HFFc6 (cell line): ENCODE measurements at regions not wholly inside any gene's neighbourhood (a gene's known extent, or its start where the extent isn't known, plus 50 kb on each side); places are given as distances from the start of the nearest gene placed in this dataset.

Source experiments
- DNase-seq: peaks from one replicate; pipeline ENCODE4 v3.0.0-alpha.2; 2018
- H3K27ac Mint-ChIP-seq: 2 replicates; pipeline ENCODE4 v1.8.0; 2020; ENCODE audit warnings: mild to moderate bottlenecking, mixed read lengths
- H3K27me3 Mint-ChIP-seq: 2 replicates; pipeline ENCODE4 v1.8.0; 2021; ENCODE audit warnings: mild to moderate bottlenecking, moderate library complexity, mixed read lengths; ENCODE audit not compliant: insufficient read depth
- H3K36me3 Mint-ChIP-seq: 2 replicates; pipeline ENCODE4 v1.8.0; 2021; ENCODE audit warnings: low read depth, mixed read lengths
- H3K4me1 Mint-ChIP-seq: 2 replicates; pipeline ENCODE4 v1.8.0; 2020; ENCODE audit warnings: low read depth, mixed read lengths
- H3K4me3 Mint-ChIP-seq: 2 replicates; pipeline ENCODE4 v1.8.0; 2020; ENCODE audit warnings: mild to moderate bottlenecking, moderate library complexity, mixed read lengths
- H3K9me3 Mint-ChIP-seq: 2 replicates; pipeline ENCODE4 v1.8.0; 2020; ENCODE audit warnings: mild to moderate bottlenecking, mixed read lengths
- CTCF ChIP-seq: fragments of 200-600 bp; sonication (generic); IDR thresholded peaks from 2 replicates; pipeline ENCODE4 v1.5.0; 2021; ENCODE audit warnings: antibody characterized with exemption, mild to moderate bottlenecking

GRCh38 chr1:187870552-187870951 lies 1041.8 kb downstream of the PLA2G4A start:
- no peaks in the 10 kb centered on the region for H3K4me1 Mint-ChIP-seq
- H3K27me3 Mint-ChIP-seq: no peaks in the 10 kb centered on the region; the same call in 1 of the 2 replicates
- no peaks in the 10 kb centered on the region for H3K36me3 Mint-ChIP-seq
- no peak for DNase-seq
- no peak overlapping the region for H3K4me3 Mint-ChIP-seq
- H3K9me3 Mint-ChIP-seq: peaks cover 16% of the 10 kb centered on the region
- no peak for TF ChIP-seq CTCF
- H3K27ac Mint-ChIP-seq: no peak overlapping the region

- Mint-ChIP-seq H3K27me3 (no peaks in the 10 kb centered on the region; the same call in 1 of the 2 replicates), H3K36me3 (no peaks in the 10 kb centered on the region), H3K27ac (no peak overlapping the region), H3K4me1 (no peaks in the 10 kb centered on the region), H3K4me3 (no peak overlapping the region), H3K9me3 (peaks cover 17% of the 10 kb centered on the region)
- no peak for TF ChIP-seq CTCF
- no peak for DNase-seq
These were observed 1042.6 kb downstream of the PLA2G4A start for GRCh38 chr1:187871177-187871845.

GRCh38 chr1:187872550-187872949 lies 1043.8 kb downstream of the PLA2G4A start:
- Mint-ChIP-seq H3K4me1 (no peaks in the 10 kb centered on the region), H3K27me3 (no peaks in the 10 kb centered on the region; the same call in 1 of the 2 replicates), H3K36me3 (no peaks in the 10 kb centered on the region), H3K9me3 (peaks cover 17% of the 10 kb centered on the region), H3K27ac (no peak overlapping the region), H3K4me3 (no peak overlapping the region)
- TF ChIP-seq CTCF: no peak
- no peak for DNase-seq

GRCh38 chr1:187873126-187873525 lies 1044.4 kb downstream of the PLA2G4A start:
- no peak for DNase-seq
- H3K27ac Mint-ChIP-seq: no peak overlapping the region
- TF ChIP-seq CTCF: no peak
- H3K9me3 Mint-ChIP-seq: peaks cover 17% of the 10 kb centered on the region
- no peaks in the 10 kb centered on the region for H3K4me1 Mint-ChIP-seq
- H3K27me3 Mint-ChIP-seq: no peaks in the 10 kb centered on the region
- H3K4me3 Mint-ChIP-seq: no peak overlapping the region
- H3K36me3 Mint-ChIP-seq: no peaks in the 10 kb centered on the region

GRCh38 chr1:187876775-187877174 lies 1048.0 kb downstream of the PLA2G4A start:
- Mint-ChIP-seq H3K4me1 (no peaks in the 10 kb centered on the region), H3K27ac (no peak overlapping the region), H3K27me3 (no peaks in the 10 kb centered on the region), H3K36me3 (no peaks in the 10 kb centered on the region), H3K9me3 (peaks cover 11% of the 10 kb centered on the region), H3K4me3 (no peak overlapping the region)
- no peak for TF ChIP-seq CTCF
- DNase-seq: no peak
